LNCAP (cell line): ENCODE measurements at regions not wholly inside any gene's neighbourhood (a gene's known extent, or its start where the extent isn't known, plus 50 kb on each side); places are given as distances from the start of the nearest gene placed in this dataset.

Experiments used
- CTCF ChIP-seq: fragments of 450-650 bp; IDR thresholded peaks from 2 replicates; pipeline ENCODE4 v1.5.1; 2017; ENCODE audit warnings: mild to moderate bottlenecking

- no peak for TF ChIP-seq CTCF
Measured at GRCh38 chr1:218869276-218869675, 304.4 kb upstream of the LYPLAL1 start.

GRCh38 chr1:218872026-218872425 lies 301.7 kb upstream of the LYPLAL1 start:
- TF ChIP-seq CTCF: no peak

- no peak for TF ChIP-seq CTCF
Measured at GRCh38 chr1:218872928-218873327, 300.8 kb upstream of the LYPLAL1 start.

GRCh38 chr1:218874313-218874712 lies 299.4 kb upstream of the LYPLAL1 start:
- TF ChIP-seq CTCF: no peak

- TF ChIP-seq CTCF: no peak
Measured at GRCh38 chr1:218874801-218875400, 298.8 kb upstream of the LYPLAL1 start.

GRCh38 chr1:218878369-218878768 lies 295.3 kb upstream of the LYPLAL1 start:
- no peak for TF ChIP-seq CTCF

GRCh38 chr1:218880484-218881060 lies 293.1 kb upstream of the LYPLAL1 start:
- no peak for TF ChIP-seq CTCF

GRCh38 chr1:218882454-218882853 lies 291.2 kb upstream of the LYPLAL1 start:
- no peak for TF ChIP-seq CTCF
